NCI-H446 treated with DMSO at 0.1 percent for 48 hours (cell line): ENCODE measurements at regions not wholly inside any gene's neighbourhood (a gene's known extent, or its start where the extent isn't known, plus 50 kb on each side); places are given as distances from the start of the nearest gene placed in this dataset.
"Not testable (repeated sequence)": the region's sequence is repeated elsewhere in the genome, so short reads cannot be mapped to it uniquely, and the experiment has no call there.

ENCODE experiments used
- DNase-seq: peaks from one replicate; lab custom pipeline; 2025; lab: John Stamatoyannopoulos, UW

DNA sequence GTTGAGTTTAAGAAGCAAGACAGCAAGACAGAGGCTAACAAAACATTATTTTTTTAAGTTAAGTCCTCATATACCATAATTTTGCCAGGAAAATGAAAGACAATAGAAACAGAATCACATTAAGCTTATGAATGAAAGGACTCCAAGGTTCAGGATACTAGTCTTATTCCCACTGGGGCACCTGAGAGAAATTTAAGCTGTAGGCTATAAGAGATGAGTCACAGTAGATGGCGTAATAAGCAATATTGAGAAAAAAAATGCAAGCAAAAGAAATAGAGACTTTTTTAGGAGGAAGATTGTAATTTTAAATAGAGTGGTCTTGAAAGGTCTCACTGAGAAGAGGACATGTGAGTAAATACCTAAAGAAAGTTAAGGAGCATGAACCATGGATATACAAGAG, 57.1 kb upstream of the KIF2B start:
- no peak for DNase-seq

DNA sequence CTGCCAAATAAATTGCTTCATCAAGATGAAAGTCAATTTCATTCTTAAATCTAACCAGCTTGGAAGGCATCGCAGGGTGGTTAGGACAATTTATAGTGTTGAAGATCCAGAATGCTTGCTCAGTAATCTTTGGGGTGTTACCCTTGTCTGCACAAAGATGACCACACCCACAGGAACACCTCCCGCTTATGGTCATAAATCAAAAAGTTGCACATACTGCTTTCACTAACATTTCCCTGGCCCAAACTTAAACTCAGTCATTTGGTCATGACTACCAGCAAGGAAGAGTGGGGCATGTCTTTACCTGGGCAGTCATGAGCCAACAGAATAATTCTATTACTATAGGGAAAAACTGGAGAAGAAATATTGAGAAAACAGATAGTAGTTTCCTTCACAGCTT, 57.6 kb upstream of the KIF2B start:
- no peak for DNase-seq

DNA sequence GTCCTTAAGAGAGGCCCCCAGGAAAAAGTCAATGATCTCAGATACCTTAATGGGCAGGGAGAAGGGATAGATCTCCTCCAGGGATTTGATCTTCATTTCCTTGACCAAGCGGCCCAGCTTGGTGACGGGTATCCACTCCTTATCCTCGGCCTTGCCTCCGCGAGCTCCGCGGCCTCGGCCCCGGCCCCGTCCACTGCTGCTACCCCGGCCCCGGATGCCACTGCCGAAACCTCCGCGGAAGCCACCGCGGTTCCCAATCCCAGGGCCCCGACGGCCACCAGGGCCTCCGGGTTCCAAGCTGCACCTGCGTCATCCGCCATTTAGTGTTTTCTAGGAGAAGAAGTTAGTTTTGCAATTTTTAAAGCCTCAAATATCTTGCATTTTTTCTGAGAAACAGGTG, 65.2 kb upstream of the KIF2B start:
- DNase-seq, result no peak

DNA sequence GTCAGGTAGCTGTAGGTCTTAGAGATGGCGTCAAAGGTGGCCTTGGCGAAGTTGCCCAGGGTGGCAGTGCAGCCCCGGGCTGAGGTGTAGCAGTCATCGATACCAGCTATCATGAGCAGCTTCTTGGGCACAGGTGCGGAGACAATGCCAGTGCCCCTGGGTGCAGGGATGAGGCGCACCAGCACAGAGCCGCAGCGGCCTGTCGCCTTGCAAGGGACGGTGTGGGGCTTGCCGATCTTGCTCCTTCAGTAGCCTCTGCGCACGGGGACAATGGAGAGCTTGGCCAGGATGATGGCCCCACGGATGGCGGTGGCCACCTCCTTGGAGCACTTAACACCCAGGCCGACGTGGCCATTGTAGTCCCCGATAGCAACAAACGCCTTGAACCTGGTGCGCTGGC, 65.6 kb upstream of the KIF2B start:
- DNase-seq, result not testable (repeated sequence)

DNA sequence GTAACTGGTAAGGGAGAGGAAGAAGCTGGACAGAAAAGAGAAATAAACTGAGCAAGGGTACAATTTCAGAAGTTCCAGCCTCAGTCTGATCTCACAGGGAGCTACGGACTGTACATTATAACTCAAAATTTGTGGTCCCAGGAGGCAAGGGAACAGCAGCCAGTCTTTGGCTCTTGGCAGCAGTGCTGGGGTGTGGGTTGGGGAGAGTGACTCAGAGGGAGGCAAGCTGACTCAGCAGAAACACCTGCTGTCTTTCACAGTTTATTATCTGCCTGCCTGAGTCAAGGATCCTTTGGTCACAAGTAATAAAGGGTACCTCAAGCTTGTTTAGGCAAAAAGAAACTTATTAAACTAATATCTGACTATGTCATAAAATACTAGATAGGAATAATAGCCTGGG, 73.5 kb upstream of the KIF2B start:
- no peak for DNase-seq

DNA sequence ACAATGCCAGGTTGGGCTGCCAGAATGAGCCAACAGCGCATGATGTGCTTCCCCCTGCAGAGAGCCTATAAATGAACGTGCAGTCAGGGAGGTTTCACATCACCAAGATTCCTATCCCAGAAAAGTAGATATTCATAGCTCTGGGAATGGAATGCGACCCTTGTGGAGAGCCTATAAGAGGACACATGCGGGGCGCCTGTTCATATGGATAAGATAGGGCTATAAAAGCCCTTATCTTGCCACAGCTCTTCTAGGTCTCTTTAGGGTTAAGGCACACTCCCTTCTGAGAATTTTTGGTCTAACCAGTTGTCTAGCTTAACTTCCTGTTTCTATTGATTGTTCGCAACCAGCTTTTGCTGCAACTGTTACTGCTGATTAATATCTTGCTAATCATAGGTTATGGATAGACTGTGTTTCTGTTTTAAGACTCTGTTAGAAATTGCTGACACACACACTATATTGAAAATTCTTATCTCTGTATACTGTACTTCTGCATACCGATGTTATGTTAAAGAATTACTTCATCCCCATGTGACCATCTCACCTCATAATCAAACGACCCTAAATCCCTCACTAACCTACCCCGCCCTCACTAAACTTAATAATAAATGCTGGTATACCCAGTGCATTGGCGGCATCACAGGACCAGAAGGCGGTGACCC, 74.4 kb upstream of the KIF2B start:
- DNase-seq, result not testable (repeated sequence)

DNA sequence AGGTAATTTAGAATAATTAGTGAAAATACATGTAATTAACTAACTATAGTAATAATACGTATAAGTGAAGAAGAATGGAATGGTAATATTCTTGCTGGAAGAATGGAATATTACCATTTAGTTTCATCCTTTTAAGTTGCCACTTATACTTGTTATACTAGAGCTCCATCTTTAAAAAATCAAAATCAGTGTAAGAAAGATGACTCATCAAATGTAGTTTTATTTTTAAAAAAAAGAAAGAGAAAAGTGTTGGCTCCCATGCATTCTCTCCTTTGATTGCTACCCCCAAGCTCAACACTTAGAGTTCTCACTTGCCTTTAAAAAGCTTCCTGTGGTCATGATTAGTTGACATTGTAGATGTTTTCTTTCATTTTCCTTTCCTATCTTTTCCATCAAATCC, 82.4 kb upstream of the KIF2B start:
- DNase-seq, result no peak

DNA sequence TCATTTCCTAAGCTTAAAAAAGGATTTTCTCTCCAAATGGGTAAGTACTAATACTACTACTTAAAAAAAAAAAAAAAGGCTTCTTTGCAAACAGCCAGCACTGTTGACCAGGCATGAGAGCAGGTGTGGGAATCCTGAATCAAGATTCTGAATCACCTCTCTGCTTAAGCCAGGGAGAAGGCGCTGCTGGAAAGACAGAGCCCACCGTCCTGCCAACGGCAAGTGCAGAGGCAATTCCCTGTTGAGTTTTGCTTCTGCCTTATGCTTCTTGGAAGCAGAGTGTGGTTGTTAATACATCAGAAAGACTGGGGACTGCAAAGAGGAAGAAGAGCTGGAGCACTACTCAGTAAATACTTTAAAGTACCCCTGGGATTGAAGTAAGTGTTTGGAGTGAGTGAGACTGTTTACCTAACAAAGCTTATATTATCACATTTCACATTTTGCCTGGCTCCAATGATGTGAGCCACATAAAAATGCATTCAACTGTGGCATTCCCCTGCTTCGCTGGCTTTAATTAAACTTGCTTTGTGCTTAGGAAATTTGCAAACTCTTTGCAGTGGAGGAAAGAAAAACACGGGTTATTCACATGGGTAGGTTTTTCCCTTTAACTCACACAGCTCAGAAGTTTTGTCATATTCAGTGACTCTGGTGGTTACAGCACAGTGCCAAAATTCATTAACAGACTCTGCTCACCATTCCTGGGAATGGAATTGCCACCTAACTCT, 86.0 kb upstream of the KIF2B start:
- no peak for DNase-seq

DNA sequence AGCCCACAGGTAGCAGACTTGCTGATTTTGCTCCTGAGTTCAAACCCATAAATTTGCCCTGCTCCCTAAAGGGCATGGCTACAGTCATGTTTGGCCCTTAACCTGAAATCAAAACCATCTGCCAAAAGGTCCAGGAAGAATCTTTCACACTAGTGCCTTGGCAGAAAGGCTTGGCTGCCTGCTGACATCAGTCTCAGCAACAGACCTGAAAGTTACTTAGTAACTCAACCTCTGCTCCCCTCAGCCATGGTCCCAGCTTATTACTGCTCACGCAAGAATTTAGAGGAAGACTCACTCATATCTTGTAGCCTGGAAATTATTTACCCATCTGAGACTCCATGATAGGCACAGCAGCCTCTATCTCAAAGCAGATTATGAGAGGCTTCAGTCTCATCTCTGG, 98.0 kb upstream of the KIF2B start:
- DNase-seq, result no peak

DNA sequence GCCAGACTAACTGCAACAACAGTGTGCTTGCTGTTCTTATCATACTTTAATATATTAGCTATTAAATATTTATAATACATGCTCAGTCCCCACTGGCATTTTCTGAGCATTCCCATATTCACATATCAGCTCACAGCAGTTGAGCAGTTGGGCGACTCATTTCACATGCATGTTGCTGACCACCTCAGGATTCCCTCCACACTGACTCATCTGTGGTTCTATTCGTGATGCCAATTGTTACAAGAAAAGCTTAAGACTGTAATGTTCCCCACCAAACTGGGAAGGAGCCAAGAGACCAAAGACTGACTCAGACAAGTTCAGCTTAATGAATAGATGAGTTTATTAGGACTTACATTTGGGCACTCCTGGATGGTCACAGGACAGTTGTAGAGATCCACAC, 100.3 kb upstream of the KIF2B start:
- DNase-seq, result no peak

DNA sequence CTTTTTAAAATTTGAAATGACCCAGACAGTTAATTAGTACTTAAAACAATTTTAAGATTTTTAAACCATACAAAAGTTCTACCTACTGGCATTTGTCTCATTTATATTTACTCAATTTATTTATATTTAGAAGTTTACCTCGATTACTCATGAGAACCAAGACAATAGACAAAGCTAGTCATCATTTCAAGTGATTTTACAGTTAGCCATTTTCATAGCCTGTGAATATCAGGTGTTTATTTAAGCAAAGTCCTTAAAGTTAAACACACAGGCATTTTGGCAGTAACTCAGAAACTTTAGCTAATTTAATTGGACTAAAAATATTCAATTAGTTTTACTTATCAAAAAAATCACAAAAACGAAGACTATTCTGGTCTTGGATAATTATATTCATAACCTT, 101.6 kb upstream of the KIF2B start:
- DNase-seq, result no peak

DNA sequence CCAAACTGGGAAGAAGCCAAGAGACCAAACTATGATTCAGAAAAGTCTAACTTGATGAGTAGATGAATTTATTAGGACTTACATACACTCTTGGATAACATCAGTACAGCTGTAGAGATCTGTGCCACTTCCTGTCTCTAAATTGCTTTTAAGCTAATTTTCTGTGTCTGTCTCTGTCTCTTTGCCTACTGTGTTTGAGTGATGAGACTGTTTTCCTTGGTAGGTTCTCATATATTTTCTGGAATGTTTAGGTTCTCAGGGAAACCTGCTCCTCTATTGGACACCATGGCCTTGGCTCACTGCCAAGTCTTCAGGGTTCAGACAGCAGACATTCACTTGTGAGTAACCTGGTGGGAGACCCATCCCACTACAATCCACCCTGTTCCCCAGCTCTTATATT, 103.5 kb upstream of the KIF2B start:
- DNase-seq, result no peak

DNA sequence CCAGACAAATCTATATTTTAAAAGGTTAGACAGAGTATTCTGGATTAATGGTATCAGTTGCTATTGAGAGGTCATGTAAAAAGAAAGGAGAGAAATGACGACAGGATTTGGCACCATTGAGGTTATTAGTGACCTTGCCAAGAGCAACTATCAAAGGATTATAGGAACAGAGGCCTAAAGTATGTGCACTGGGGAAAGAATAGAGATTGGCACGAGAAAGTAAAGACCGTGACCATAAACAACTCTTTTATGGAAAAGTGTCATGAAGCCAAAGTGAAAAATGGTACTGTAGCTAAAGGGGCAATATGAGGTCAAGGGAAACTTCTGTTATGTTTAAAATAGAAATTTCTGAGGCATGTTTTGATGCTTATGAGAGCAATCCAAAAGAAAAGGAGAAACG, 115.2 kb upstream of the KIF2B start:
- no peak for DNase-seq

DNA sequence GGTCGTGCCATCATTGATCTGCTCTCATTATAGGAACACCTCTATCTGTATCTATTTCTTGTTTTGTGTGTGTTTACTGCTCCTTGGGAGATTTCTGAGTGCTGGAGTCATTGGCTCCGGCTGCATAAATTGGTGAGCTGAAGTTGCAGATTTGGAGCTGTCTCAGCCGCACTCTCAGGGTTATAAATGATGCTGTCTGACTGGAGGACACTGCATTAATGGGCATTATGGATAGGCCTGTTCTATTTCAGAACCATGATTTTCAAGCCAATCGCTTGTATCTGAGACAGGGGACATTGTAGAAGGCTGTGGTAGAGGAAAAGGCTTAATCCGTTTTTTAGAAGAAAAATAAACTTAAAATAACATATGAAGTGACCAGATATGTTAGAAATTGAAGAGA, 126.4 kb upstream of the KIF2B start:
- DNase-seq, result no peak

DNA sequence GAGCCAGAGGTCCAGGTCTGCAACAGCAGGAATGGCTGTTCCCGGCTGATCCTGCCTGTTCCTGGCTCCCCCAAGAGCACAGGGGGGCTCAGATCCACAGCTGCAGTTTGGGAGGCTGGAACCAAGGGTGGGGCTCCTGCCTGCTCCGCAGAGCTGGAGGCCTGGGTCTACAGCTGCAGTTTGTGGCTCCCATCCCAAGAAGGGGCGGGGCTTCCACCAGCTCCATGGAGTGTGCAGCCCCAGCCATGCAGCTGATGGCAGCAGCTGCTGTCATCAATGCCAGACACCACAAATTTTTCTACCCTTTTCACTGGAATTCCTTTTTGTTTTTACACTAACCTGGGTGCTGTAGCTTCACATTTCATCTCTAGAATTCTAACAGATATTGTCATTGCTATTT, 135.4 kb upstream of the KIF2B start:
- no peak for DNase-seq

DNA sequence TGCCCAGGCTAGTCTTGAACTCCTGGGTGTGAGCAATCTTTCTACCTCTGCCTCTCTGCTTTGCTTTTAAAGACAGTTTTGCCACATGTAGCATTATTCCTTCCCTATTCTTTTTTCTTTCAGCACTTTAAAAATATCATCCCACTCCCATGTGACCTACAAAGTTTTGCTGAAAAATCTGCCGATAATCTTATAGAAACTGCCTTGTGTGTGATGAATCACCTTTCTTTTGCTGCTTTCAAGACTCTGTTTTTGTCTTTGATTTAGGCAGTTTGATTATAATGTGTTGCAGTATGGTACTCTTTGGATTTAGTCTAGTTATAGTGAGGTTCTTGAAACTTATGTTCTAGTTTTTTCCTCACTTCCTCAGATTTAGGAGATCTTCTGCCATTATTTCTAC, 142.0 kb upstream of the KIF2B start:
- DNase-seq, result no peak

DNA sequence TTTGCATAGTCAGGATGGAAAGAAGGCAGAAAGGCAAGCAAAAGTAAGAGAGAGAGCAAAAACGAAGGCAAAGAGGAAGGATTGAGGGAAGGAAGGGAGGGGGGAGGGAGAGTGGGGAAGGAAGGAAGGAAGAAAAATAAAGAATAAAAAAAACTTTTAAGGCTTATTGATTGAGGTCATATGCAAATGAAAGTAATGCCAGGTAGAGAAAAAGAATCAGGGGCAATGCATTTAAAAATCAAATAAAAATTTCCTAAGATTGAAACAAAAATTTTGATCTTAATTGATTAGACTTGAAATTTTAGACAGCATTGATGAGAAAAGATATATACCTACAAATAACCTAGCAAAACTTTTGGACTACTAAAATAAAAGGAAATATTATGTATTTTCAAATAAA, 153.9 kb upstream of the KIF2B start:
- DNase-seq, result no peak

DNA sequence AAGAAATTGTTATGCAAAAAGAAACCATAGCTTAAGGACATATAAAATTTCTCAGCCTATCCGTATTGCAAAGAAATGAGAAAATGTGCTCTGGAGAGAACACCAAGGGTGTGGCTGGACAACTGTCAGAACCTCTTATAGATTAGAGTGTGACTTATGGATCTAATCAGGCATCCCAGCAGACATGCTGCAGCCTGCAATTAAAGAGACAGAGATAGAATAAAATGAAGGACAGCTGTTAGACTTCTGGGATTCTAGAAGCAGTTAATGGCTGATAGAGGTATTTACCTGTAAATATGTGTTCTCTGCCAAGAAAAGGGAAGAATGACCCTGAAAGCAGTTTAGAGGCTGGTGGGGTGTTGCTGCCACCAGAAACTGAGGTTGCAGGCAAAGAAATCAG, 160.1 kb upstream of the KIF2B start:
- DNase-seq, result no peak

DNA sequence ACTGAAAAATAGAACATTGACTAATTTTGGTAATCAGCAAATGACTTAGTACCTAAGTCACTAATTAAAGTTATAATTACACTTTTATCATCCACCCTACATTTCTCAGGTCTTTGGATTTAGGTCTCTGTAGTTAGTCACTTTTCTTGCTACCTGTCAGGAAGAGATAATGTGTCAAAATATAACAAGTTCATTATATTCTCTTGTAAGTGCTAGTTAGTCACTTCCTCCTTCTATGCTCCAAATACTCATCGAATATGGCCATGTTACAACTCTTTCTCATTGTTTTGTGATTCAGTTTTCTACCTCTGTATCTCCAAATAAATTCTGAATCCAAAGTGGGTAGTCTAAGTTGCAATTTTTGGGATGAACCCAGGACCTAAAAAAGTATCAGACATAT, 163.5 kb upstream of the KIF2B start:
- no peak for DNase-seq

DNA sequence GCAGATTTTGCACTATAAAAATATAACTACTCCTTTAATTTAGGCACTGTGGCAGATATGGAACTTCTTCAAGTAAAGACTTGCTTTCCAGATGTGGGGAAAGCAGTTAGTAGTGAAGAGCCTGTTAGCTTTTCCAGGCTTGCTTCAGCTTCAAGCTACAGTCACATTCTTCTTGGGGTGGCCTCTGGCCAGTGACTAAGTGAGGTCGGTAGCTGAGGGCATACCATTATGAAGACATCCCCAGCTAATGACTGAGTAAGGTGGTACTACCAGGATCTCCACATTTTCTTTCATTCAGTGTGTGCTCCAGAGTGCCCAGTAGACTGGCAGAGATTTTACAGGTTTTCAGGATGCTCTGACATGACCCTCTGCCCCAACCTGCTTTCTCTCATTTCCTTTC, 167.1 kb upstream of the KIF2B start:
- DNase-seq, result no peak

DNA sequence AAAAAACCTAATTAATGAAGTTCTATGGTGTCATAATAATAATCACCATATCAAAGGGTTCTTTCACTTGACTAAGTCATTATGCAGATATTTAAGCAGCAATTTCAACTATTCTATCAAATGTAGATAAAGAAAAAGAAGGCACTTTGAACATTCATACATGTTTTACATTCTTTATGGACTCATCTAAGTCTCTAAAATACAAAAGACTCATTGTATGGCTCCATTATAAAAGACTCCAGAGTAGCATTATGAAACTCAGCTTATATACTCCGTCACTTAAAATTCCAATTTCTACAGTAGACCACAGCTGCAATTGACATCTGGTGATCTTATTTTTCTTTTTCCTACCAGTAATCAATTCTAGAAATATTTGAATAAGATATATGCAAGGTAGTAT, 173.5 kb upstream of the KIF2B start:
- no peak for DNase-seq

DNA sequence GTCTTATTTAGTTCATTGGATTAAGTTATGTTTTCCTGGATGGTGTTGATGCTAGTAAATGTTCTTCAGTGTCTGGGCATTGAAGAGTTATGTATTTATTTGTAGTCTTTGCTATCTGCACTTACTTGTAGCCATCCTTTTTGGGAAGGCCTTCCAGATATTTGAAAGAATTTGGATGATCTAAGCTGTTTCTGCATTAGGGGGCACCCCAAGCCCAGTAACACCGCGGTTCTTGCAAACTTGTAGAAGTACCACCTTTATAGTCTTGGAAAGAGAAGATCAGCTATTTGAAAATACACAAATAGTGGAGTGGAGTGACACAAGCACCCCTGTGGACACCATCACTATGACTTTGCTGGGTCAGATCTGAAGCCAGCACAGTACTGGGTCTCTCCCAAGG, 175.9 kb upstream of the KIF2B start:
- no peak for DNase-seq

DNA sequence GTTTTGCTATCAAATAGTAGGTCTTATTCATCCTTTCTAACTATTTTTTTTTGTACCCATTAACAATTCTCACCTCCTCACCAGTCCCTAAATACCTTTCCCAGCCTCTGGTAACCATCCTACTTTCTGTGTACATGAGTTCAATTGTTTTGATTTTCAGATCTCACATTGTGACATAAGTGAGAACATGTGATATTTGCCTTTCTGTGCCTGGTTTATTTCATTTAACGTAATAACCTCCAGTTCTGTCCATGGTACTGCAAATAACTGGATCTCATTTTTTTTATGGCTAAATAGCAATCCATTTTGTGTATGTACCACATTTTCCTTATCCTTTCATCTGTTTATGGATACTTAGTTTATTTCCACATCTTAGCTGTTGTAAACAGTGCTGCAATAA, 181.9 kb upstream of the KIF2B start:
- DNase-seq, result no peak

DNA sequence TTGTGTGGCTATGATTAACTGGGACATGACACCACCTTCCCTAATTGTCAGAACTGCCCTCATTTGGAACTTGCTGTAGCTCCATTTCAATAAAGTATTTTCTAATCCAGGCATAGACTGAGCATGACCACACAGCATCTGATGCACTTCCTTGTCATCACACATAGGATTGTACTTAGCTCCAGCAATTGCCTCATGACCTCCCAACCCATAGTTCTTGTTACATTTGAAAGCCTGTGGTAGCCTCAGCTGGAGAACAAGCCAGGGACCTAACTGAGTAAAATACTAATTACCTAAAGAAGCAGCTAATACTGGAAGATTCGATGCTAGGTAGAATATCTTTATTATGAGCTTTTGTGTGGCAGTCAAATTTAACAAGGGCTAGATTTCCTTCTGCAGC, 187.3 kb upstream of the KIF2B start:
- DNase-seq, result no peak
